ENCODE measurements at regions not wholly inside any gene's neighbourhood (a gene's known extent, or its start where the extent isn't known, plus 50 kb on each side); places are given as distances from the start of the nearest gene placed in this dataset.

- Histone ChIP-seq H3K36me3 (ENCODE audit: insufficient read depth) (no peaks in the 10 kb centered on the region), H3K4me1 (ENCODE audit: insufficient read depth) (peaks cover 18% of the 10 kb centered on the region), H3K27ac (ENCODE audit: low read depth) (no peak overlapping the region), H4K20me1 (replicated peaks; ENCODE audit: insufficient read depth) (no peaks in the 10 kb centered on the region), H2AFZ (no peak overlapping the region), H3K4me2 (no peak overlapping the region), H3F3A (replicated peaks; ENCODE audit: low read depth) (no peaks in the 10 kb centered on the region), H3K4me3 (no peak overlapping the region), H3K9me2 (ENCODE audit: insufficient read depth) (no peaks in the 10 kb centered on the region), H3K79me2 (replicated peaks; ENCODE audit: insufficient read depth) (no peaks in the 10 kb centered on the region), H3K27me3 (ENCODE audit: insufficient read depth) (no peaks in the 10 kb centered on the region)
- H3K27ac Mint-ChIP-seq: no peak overlapping the region
- no peak overlapping the region for H3K4me3 Mint-ChIP-seq
- peaks cover 12% of the 10 kb centered on the region; the same call in 2 of the 3 replicates for H3K4me1 Mint-ChIP-seq
- no peak for ATAC-seq
- H3K9me3 Mint-ChIP-seq: no peaks in the 10 kb centered on the region
- H3K27me3 Mint-ChIP-seq (ENCODE audit: insufficient read depth, low read depth, poor library complexity): no peaks in the 10 kb centered on the region
- TF ChIP-seq CREB1 (CRISPR knock-in tag; IDR thresholded peaks at IDR 0.05; ENCODE audit: low read depth) (no peak), STAT1 (IDR thresholded peaks at IDR 0.05; ENCODE audit: unreplicated experiment) (no peak), ZNF462 (CRISPR knock-in tag; IDR thresholded peaks at IDR 0.05) (no peak), ZNF114 (CRISPR knock-in tag; IDR thresholded peaks at IDR 0.05) (no peak), ETS1 (IDR thresholded peaks at IDR 0.05) (no peak), JUNB (IDR thresholded peaks at IDR 0.05; ENCODE audit: unreplicated experiment) (no peak), CTCF (conservative IDR thresholded peaks at IDR 0.05; ENCODE audit: low read depth in 2 of 2) (no peak), EZH2phosphoT487 (IDR thresholded peaks at IDR 0.05; ENCODE audit: unreplicated experiment) (no peak), POLR2AphosphoS5 (IDR thresholded peaks at IDR 0.05; ENCODE audit: low read depth) (no peak), NANOG (IDR thresholded peaks at IDR 0.05; ENCODE audit: borderline replicate concordance) (no peak), EZH2 (IDR thresholded peaks at IDR 0.05; ENCODE audit: low read depth, unreplicated experiment) (no peak), ZNF331 (CRISPR knock-in tag; IDR thresholded peaks at IDR 0.05; ENCODE audit: low read depth) (no peak), REST (IDR thresholded peaks at IDR 0.05; ENCODE audit: unreplicated experiment) (no peak)
- H3K36me3 Mint-ChIP-seq (ENCODE audit: low read depth): no peaks in the 10 kb centered on the region
- DNase-seq (ENCODE audit: low spot score): no peak
Measured at GRCh38 chr13:87859261-87859660, 188.1 kb downstream of the SLITRK5 start.

All from GM23338 (cell line).